Fibroblast of villous mesenchyme (primary cell): ENCODE measurements at regions not wholly inside any gene's neighbourhood (a gene's known extent, or its start where the extent isn't known, plus 50 kb on each side); places are given as distances from the start of the nearest gene placed in this dataset.
"Not testable (repeated sequence)": the region's sequence is repeated elsewhere in the genome, so short reads cannot be mapped to it uniquely, and the experiment has no call there.

Source experiments
- DNase-seq: peaks from one replicate; pipeline ENCODE4 v3.0.0-alpha.2; 2010; ENCODE audit warnings: low read depth
- H3K4me3 ChIP-seq: 2 replicates; pipeline ENCODE4 v1.5.1; 2011; ENCODE audit warnings: low read depth, mild to moderate bottlenecking, low read length
- CTCF ChIP-seq: IDR thresholded peaks from 2 replicates; pipeline ENCODE4 v1.5.1; 2012; ENCODE audit warnings: low read depth, mild to moderate bottlenecking, low read length; ENCODE audit not compliant: insufficient read depth

GRCh38 chr11:87560352-87560751 is 522.6 kb downstream of the TMEM135 start:
- no peak overlapping the region for H3K4me3 ChIP-seq
- no peak for DNase-seq
- TF ChIP-seq CTCF, result no peak

GRCh38 chr11:87559852-87560251 is 522.1 kb downstream of the TMEM135 start:
- not testable (repeated sequence) for DNase-seq, H3K4me3 ChIP-seq

GRCh38 chr11:87555101-87555500 is 517.4 kb downstream of the TMEM135 start:
- no peak for DNase-seq
- no peak for TF ChIP-seq CTCF
- no peak overlapping the region for H3K4me3 ChIP-seq

GRCh38 chr11:87548797-87549196 is 511.1 kb downstream of the TMEM135 start:
- no peak overlapping the region for H3K4me3 ChIP-seq
- no peak for DNase-seq
- TF ChIP-seq CTCF, result no peak

GRCh38 chr11:87545858-87546257 is 508.1 kb downstream of the TMEM135 start:
- DNase-seq, result no peak
- no peak overlapping the region for H3K4me3 ChIP-seq
- no peak for TF ChIP-seq CTCF

GRCh38 chr11:87539596-87539995 is 501.9 kb downstream of the TMEM135 start:
- DNase-seq, result no peak
- no peak overlapping the region for H3K4me3 ChIP-seq
- TF ChIP-seq CTCF, result no peak

- DNase-seq, result no peak
- TF ChIP-seq CTCF, result no peak
- H3K4me3 ChIP-seq, result no peak overlapping the region
These were observed 498.8 kb downstream of the TMEM135 start for GRCh38 chr11:87536565-87536964.
